GM12891 (cell line): ENCODE measurements at regions not wholly inside any gene's neighbourhood (a gene's known extent, or its start where the extent isn't known, plus 50 kb on each side); places are given as distances from the start of the nearest gene placed in this dataset.

ENCODE experiments used
- SPI1 ChIP-seq: IDR thresholded peaks from 2 replicates; pipeline ENCODE4 v1.6.1; 2011; ENCODE audit warnings: low read depth, low read length, control low read depth
- TAF1 ChIP-seq: IDR thresholded peaks from 2 replicates; pipeline ENCODE4 v1.6.1; 2011; ENCODE audit warnings: low read depth, low read length, control low read depth

DNA sequence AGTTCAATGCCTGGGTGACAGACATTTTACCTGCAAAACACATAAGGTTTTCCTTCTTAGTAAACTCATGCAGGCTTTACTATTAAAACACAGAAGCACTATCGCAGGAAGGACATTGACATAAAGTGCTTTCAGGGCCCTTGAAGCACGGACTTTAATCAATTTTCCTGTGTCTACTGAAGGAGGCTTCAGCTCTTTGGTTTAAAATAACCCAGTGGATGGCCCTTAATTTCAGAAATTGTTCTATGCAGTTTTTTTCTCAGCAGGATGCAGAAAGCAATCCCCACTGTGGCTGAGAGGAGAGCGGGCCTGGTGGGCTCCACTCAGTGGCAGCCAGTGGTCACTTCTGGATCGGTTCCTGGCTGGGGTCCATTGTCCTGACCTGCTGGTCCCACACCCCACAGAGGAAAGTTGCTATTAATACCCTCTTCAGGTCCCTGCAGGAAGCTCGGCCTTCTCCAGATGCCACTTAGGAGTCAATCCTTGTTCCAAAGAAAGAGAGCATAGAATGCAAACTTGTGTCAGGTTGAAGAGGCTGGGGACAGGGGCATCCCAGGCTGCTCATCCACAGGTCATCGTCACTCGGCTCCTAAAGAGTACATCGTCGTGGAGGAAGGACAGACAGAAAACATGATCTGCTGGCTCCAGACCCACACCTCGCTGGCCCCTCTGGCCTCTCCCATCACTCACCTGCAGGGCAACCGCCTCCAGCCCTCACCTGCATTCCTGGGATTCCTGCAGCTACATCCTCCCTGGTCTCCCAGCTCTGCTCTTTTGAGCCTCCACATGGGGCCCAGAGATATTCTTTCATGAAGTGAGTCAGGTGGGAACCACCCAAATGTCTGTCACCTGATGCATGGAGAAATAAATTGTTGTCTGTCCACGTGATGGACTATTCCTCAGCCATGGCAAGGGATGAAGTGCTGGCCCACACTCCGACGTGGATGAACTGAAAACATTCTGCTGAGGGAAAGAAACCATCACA is 153.1 kb downstream of the PSMG1 start:
- TF ChIP-seq SPI1: no peak
- TF ChIP-seq TAF1: no peak
